ENCODE measurements at regions not wholly inside any gene's neighbourhood (a gene's known extent, or its start where the extent isn't known, plus 50 kb on each side); places are given as distances from the start of the nearest gene placed in this dataset.

GRCh38 chr10:69684020-69684980, 54.3 kb downstream of the FAM241B start:
- no peak for DNase-seq

- no peak for DNase-seq
Measured at GRCh38 chr10:69684981-69685353, 54.9 kb downstream of the FAM241B start.

- DNase-seq = no peak
Measured at GRCh38 chr10:69685426-69685801, 55.4 kb downstream of the FAM241B start.

DNA sequence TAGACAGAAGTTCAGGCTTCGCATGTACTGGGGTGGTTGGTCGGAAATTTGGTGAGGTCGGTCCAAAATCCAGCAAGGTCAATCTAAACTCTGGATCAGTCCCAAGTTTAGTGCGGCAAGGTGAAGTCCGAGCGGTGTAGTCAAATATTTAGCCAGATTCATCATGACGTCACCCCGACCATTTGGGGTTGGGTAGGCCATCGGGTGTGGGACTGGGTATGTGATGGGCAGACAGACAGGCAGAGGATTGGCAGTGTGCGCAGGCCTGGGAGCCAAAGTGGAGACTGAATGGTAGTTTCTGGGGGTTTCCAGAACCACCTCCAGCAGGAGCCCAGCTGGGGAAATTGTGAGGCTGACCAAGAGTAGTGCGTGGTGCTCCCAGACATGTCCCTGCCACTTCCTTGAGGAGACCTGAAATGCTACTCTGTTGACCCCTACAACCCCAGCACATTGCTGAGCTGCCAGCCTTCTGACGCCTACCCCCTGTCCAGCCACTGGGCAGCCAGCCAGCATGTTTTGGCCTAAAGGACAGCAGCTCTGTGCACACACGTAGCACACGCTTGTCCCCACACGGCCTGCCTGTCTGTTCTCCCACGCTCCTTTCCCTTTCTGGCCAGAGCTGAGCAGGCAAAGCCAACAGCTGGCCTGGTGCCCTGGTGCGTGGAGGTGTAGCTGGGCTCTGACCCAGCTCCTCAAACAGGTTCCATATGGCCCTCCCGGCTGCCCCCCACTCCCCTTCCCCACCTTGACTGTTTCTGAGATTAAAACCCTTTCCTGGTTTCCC, 55.9 kb downstream of the FAM241B start:
- no peak for DNase-seq

- no peak for DNase-seq
Measured at GRCh38 chr10:69686866-69687265, 56.8 kb downstream of the FAM241B start.

GRCh38 chr10:69687426-69687825, 57.4 kb downstream of the FAM241B start:
- no peak for DNase-seq

DNA sequence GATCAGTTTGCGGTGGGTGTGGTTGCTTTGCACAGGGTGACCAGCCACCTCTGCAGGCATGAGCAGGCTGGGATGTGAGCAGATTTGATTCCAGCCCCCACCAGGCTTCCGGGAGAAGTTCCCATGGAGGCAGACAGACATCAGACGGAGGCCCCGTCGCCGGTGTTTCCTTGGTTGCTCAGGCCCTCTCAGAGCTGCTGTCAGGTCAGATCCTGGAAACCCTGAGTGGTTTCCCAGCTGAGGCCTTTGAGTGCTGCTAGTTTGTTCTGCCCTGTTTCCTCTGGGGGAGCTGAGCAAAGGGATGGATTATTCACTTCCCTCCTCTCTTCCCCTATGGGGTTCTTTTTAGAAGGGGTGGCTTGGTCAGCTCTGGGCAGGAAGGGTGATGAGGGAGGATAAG, 62.2 kb downstream of the FAM241B start:
- no peak for DNase-seq

- no peak for DNase-seq
Measured at GRCh38 chr10:69692891-69693290, 62.8 kb downstream of the FAM241B start.

- no peak for DNase-seq
Measured at GRCh38 chr10:69693886-69694285, 63.8 kb downstream of the FAM241B start.

DNA sequence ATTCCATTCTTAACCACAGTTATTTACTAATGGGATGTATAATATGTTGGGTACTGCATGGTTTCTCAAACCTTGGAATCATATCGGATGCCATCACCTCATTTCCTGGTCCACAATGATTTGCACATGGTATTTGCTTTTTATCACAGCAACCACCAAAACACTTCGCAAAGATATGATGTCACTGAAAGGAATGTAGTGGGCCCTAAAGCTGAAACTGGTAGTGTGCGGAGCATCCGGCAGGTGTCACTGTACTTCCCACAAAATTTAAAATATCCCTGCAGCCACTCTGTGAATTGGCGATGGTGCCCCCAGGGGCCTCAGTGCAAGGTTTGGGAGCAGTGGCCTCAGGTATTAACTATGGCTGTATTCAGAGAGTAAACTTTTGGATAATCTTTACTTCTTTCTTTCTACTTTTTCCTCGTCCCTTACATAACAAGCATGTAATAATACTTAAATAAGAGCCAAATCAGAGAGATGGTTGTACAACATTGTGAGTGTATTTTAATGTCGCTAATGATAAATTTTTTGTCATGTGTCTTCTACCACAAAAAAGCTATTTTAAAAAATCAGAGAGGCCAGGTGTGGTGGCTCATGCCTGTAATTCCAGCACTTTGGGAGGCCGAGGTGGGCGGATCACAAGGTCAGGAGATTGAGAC, 66.2 kb downstream of the FAM241B start:
- no peak for DNase-seq

GRCh38 chr10:69697006-69697405, 67.0 kb downstream of the FAM241B start:
- DNase-seq = no peak

- no peak for DNase-seq
Measured at GRCh38 chr10:69703256-69703655, 73.2 kb downstream of the FAM241B start.

- no peak for DNase-seq
Measured at GRCh38 chr10:69703766-69704630, 74.0 kb downstream of the FAM241B start.

GRCh38 chr10:69709366-69709941, 79.4 kb downstream of the FAM241B start:
- DNase-seq = no peak

DNA sequence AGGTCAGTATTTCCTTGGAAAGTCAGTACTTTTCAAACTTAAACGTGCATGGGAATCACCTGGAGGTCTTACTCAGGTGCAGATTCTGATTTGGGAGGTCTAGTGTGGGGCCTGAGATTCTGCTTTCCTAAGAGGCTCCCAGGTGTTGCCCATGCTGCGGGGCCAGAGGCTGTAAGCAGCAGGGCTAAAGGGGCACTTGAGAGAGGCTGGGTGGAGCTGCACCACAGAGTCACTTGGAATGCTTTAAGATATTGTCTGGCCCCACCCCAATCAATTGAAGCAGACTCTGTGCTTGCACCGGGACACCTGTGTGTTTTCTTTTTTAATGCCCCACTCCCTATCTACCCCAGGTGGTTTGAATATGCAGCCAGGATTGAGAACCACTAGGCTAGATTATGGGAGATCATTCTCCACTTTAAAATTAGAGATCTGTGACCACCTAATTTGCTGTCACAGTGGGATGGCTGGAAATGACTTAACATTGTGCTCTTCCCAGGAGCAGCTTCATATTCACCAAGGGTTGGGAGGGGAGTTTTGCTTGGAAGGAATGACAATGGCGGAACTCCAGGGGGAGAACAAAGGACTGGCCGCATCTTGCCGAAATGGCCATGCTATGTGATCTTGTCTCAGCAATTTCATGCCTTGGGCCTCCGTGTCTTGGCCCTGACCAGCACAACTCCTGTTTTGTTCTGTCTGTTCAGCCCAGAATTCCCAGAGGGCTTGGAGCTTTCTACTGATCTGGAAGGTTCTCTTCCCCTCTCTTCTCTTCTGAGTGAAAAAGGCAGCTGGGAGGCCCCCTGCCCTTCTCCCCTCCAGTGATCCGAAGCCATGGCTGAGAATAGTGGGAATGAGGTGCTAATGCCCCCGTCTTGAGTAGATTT, 80.2 kb downstream of the FAM241B start:
- DNase-seq = no peak

- no peak for DNase-seq
Measured at GRCh38 chr10:69712342-69712741, 82.3 kb downstream of the FAM241B start.

DNA sequence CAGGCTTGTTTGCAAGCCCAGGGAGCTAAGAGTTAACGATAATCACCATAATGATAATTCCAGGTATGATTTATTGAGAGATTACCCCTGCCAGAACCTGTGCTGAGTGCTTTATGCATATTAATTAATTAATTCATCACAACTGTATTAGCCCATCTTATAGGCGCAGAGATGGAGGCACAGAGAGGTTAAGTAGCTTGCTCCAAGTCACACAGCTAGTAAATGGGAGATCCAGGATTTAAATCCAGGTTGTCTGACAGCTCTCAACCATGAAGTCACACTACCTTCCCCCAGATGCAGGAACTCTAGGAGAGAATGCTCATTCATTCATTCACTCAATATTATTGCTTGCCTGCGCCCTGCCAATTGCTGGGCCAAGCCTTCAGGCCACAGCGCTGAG, 84.5 kb downstream of the FAM241B start:
- DNase-seq = no peak

DNA sequence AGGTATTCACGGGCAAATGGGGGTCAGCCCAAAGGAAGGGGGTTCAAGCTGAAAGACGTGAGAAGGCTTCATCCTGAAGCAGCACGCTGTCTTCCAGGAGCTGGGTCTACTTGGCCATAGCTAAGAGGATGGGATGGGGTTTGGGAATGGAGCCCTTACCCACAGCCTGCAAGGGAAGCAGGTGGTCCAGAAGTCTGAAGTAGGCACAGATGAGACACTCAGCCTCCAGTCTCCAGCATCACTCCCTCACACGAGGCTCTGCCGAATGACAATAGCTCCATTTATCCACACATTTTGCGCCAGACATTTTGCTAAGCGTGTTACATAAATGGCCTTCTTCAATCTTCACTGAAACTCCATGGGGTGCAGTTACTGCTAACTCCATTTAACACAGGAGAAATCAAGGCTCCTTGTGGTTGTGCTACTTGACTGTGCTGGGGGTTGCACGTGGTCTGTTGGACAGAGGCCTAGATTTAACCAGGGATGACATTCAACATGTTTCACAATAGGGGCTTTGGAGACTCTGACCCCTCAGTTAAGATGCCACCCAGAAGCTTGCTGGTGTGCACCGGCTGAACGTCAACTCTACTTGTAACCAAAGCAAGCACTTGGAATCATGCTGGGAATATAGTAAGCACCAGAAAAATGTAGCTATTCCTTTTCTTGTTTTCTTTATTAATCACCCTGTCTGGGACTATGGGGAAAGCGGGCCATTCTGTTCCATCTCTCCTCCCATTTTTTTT, 85.3 kb downstream of the FAM241B start:
- no peak for DNase-seq

- no peak for DNase-seq
Measured at GRCh38 chr10:69715899-69716606, 85.7 kb upstream of the COL13A1 start.

All from stimulated activated naive CD4-positive, alpha-beta T cell treated with Interleukin-2 at 50 U/mL for 16 hours (primary cell).